RWPE2 (cell line): ENCODE measurements at regions not wholly inside any gene's neighbourhood (a gene's known extent, or its start where the extent isn't known, plus 50 kb on each side); places are given as distances from the start of the nearest gene placed in this dataset.
A peak's percentile ranks its signal among the peaks of the same experiment; 100 is the strongest.

Source experiments
- ATAC-seq: fragments of 200-7000 bp; cut with Tn5 transposase; 3 replicates; pipeline ENCODE4 v1.9.1; 2021; ENCODE audit warnings: low read depth
- DNase-seq: peaks from one replicate; pipeline ENCODE4 v3.0.0-alpha.2; 2020; ENCODE audit warnings: low spot score
- H3K27ac ChIP-seq: fragments of 450-650 bp; 2 replicates; pipeline ENCODE4 v1.5.1; 2017; ENCODE audit warnings: mild to moderate bottlenecking; ENCODE audit not compliant: poor library complexity, severe bottlenecking
- H3K27me3 ChIP-seq: fragments of 250-450 bp; sonication (Bioruptor Pico); 2 replicates; pipeline ENCODE4 v1.5.1; 2021; ENCODE audit warnings: mild to moderate bottlenecking, moderate library complexity; ENCODE audit not compliant: insufficient read depth, poor library complexity, severe bottlenecking
- H3K36me3 ChIP-seq: fragments of 250-450 bp; sonication (Bioruptor Pico); 2 replicates; pipeline ENCODE4 v1.5.1; 2020; ENCODE audit warnings: low read depth, mild to moderate bottlenecking, moderate library complexity
- H3K4me1 ChIP-seq: fragments of 250-450 bp; sonication (Bioruptor Pico); 2 replicates; pipeline ENCODE4 v1.5.1; 2021; ENCODE audit warnings: mild to moderate bottlenecking, moderate library complexity; ENCODE audit not compliant: insufficient read depth, poor library complexity, severe bottlenecking
- H3K4me3 ChIP-seq: fragments of 250-450 bp; sonication (Bioruptor Pico); 2 replicates; pipeline ENCODE4 v1.5.1; 2021; ENCODE audit warnings: mild to moderate bottlenecking, moderate library complexity; ENCODE audit not compliant: severe bottlenecking
- H3K9me3 ChIP-seq: fragments of 250-450 bp; sonication (Bioruptor Pico); 2 replicates; pipeline ENCODE4 v1.5.1; 2021; ENCODE audit warnings: mild to moderate bottlenecking, moderate library complexity; ENCODE audit not compliant: severe bottlenecking
- TF ChIP-seq, protein P1 (sequence below): fragments of 450-650 bp; IDR thresholded peaks from one replicate; pipeline ENCODE4 v1.5.1; 2017; ENCODE audit warnings: mild to moderate bottlenecking, moderate library complexity; ENCODE audit not compliant: poor library complexity, severe bottlenecking

DNA sequence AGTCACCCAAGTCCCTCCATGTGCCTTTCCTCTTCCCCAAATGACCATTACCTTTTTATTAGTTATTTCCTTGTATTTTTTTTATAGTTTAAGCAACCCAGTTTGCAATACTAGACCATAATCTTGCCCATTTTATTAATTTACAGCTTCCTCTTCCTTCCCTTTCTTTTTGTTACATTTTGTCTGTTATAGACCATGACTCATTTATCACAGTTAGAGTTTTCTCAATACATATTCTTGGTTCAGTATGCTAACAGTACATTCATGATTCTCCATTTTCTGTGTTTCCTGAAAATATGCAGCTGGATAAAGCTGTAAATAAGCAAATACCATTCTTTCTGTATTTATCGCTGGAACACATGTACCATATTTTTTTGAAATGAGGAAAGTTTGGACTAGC is 376.7 kb upstream of the RAG2 start:
- Histone ChIP-seq H3K36me3 (no peaks in the 10 kb centered on the region), H3K27ac (no peak overlapping the region), H3K9me3 (no peaks in the 10 kb centered on the region), H3K4me1 (no peaks in the 10 kb centered on the region), H3K4me3 (no peak overlapping the region), H3K27me3 (no peaks in the 10 kb centered on the region)
- no peak for DNase-seq
- TF ChIP-seq, protein P1, sequence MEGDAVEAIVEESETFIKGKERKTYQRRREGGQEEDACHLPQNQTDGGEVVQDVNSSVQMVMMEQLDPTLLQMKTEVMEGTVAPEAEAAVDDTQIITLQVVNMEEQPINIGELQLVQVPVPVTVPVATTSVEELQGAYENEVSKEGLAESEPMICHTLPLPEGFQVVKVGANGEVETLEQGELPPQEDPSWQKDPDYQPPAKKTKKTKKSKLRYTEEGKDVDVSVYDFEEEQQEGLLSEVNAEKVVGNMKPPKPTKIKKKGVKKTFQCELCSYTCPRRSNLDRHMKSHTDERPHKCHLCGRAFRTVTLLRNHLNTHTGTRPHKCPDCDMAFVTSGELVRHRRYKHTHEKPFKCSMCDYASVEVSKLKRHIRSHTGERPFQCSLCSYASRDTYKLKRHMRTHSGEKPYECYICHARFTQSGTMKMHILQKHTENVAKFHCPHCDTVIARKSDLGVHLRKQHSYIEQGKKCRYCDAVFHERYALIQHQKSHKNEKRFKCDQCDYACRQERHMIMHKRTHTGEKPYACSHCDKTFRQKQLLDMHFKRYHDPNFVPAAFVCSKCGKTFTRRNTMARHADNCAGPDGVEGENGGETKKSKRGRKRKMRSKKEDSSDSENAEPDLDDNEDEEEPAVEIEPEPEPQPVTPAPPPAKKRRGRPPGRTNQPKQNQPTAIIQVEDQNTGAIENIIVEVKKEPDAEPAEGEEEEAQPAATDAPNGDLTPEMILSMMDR = no peak
- ATAC-seq = no peak

- Histone ChIP-seq H3K36me3 (no peaks in the 10 kb centered on the region), H3K27ac (no peak overlapping the region), H3K4me3 (no peak overlapping the region), H3K4me1 (no peaks in the 10 kb centered on the region), H3K27me3 (no peaks in the 10 kb centered on the region), H3K9me3 (no peaks in the 10 kb centered on the region)
- DNase-seq (no peak), ATAC-seq (no peak)
- TF ChIP-seq, protein P1 = no peak
Observed at GRCh38 chr11:36953976-36954375, 355.9 kb upstream of the RAG2 start.

- Histone ChIP-seq H3K4me3 (no peak overlapping the region), H3K4me1 (no peaks in the 10 kb centered on the region), H3K27ac (no peak overlapping the region), H3K27me3 (no peaks in the 10 kb centered on the region), H3K9me3 (no peaks in the 10 kb centered on the region), H3K36me3 (no peaks in the 10 kb centered on the region)
- DNase-seq = no peak
- no peak for ATAC-seq
- TF ChIP-seq, protein P1 = no peak
Observed at GRCh38 chr11:36948460-36949127, 350.6 kb upstream of the RAG2 start.

DNA sequence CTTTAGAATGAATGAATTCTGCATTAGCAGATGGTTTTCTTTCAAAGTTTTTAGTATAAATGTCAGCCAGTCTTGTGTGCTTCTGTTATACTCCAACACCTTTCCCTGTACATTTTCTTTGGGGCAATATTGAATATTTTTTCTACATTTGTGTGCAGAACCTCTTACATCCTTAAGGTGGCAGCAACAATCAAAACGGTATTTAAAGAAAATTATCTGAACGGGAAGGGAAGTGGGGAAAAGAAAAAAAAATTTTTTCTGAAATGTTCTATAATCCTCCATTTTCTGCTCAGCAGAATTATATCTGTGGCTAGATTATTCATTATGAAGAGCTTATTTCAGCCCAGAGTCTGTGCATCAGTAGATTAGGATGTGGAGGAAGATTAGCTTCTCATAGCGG is 347.3 kb upstream of the RAG2 start:
- Histone ChIP-seq H3K9me3 (no peaks in the 10 kb centered on the region), H3K4me1 (no peaks in the 10 kb centered on the region), H3K27ac (no peak overlapping the region), H3K4me3 (no peak overlapping the region), H3K36me3 (no peaks in the 10 kb centered on the region), H3K27me3 (no peaks in the 10 kb centered on the region)
- ATAC-seq = no peak; the same call in 2 of the 3 replicates
- TF ChIP-seq, protein P1 = peak; percentile 74
- DNase-seq = no peak

DNA sequence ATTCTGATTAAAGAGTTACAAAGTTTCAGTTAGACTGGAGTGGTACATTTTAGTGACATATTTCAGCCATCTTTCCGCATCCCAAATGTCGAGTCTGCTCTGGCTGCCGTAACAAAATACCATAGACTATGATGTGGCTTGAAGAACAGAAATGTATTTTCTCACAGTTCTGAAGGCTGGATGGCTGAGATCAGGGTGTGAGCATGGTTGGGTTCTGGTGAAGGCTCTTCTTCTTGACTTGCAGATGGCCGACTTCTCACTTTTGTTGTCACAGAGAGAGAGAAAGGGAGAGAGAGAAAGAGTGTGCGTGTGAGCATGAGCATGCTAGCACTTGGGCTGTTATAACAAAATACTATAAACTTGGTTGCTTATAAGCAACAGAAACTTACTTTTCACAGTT is 335.4 kb upstream of the RAG2 start:
- Histone ChIP-seq H3K36me3 (no peaks in the 10 kb centered on the region), H3K27ac (no peak overlapping the region), H3K4me1 (no peaks in the 10 kb centered on the region), H3K4me3 (no peak overlapping the region), H3K9me3 (no peaks in the 10 kb centered on the region), H3K27me3 (peaks cover 4% of the 10 kb centered on the region)
- ATAC-seq (no peak), DNase-seq (no peak)
- TF ChIP-seq, protein P1 = no peak
